H1 (cell line): ENCODE measurements at regions not wholly inside any gene's neighbourhood (a gene's known extent, or its start where the extent isn't known, plus 50 kb on each side); places are given as distances from the start of the nearest gene placed in this dataset.

Experiments used
- CTCF ChIA-PET: fragments of 300-600 bp; sonication (Branson Sonifier 250); formaldehyde crosslinking; loops from one replicate; lab custom pipeline; 2021; ENCODE audit not compliant: partially characterized antibody; lab: Charles Lee
- POLR2A ChIA-PET: fragments of 300-600 bp; sonication (Branson Sonifier 250); formaldehyde crosslinking; loops from one replicate; lab custom pipeline; 2021; ENCODE audit warnings: inconsistent platforms; ENCODE audit not compliant: partially characterized antibody; lab: Charles Lee
- DNase-seq, 2 experiments: peaks; one replicate each; pipeline versions ENCODE4 v3.0.0 to v3.0.0-alpha.2; 2010 to 2022; ENCODE audit warnings: low spot score in 2 of 2, low read depth in 1 of 2, mixed read lengths in 1 of 2
- FAIRE-seq: peaks from 2 replicates; lab custom pipeline; 2011; peaks lifted over from hg19 to GRCh38; lab: Jason Lieb, UNC
- H2AFZ ChIP-seq: 2 replicates; pipeline ENCODE4 v1.8.1; 2012; ENCODE audit warnings: low read length, inconsistent platforms
- H2AK5ac ChIP-seq: 2 replicates; pipeline ENCODE4 v1.6.1; 2013; ENCODE audit warnings: low read depth, low read length
- H2BK120ac ChIP-seq: replicated peaks from 2 replicates; pipeline ENCODE3; 2013; ENCODE audit warnings: low read depth, low read length, inconsistent platforms
- H2BK12ac ChIP-seq: 2 replicates; pipeline ENCODE4 v1.6.1; 2013; ENCODE audit warnings: low read depth, low read length
- H2BK15ac ChIP-seq: 2 replicates; pipeline ENCODE4 v1.6.1; 2013; ENCODE audit warnings: low read length
- H2BK20ac ChIP-seq: 2 replicates; pipeline ENCODE4 v1.6.1; 2013; ENCODE audit warnings: low read length
- H2BK5ac ChIP-seq: 2 replicates; pipeline ENCODE4 v1.6.1; 2013; ENCODE audit warnings: low read depth, low read length
- H3K14ac ChIP-seq: 2 replicates; pipeline ENCODE4 v1.6.1; 2013; ENCODE audit warnings: inconsistent platforms; ENCODE audit not compliant: insufficient read length
- H3K18ac ChIP-seq: 2 replicates; pipeline ENCODE4 v1.6.1; 2013; ENCODE audit warnings: low read length; ENCODE audit errors: extremely low read depth
- H3K23ac ChIP-seq: 2 replicates; pipeline ENCODE4 v1.6.1; 2013; ENCODE audit warnings: inconsistent platforms; ENCODE audit not compliant: insufficient read length
- H3K23me2 ChIP-seq: 2 replicates; pipeline ENCODE4 v1.6.1; 2013; ENCODE audit warnings: low read depth, low read length
- H3K27ac ChIP-seq: 2 replicates; pipeline ENCODE4 v1.6.1; 2011; ENCODE audit warnings: low read depth, low read length, inconsistent platforms
- H3K27me3 ChIP-seq, 4 experiments: replicated peaks in 1 of 4; 1 replicate in 1 of 4; 2 replicates in 3 of 4; pipeline versions ENCODE4 v1.6.1 to v1.8.1; 2011 to 2013; ENCODE audit warnings: low read length in 3 of 4, mild to moderate bottlenecking in 3 of 4, inconsistent platforms in 2 of 4, mixed read lengths in 2 of 4, moderate library complexity in 1 of 4; ENCODE audit not compliant: control insufficient read depth in 3 of 4, insufficient read depth in 3 of 4; ENCODE audit errors: extremely low read depth in 1 of 4
- H3K36me3 ChIP-seq, 4 experiments: 2 replicates each; pipeline versions ENCODE4 v1.6.1 to v1.8.1; 2011 to 2013; ENCODE audit warnings: mild to moderate bottlenecking in 4 of 4, low read length in 3 of 4, moderate library complexity in 2 of 4, control low read depth in 1 of 4, inconsistent platforms in 1 of 4; ENCODE audit not compliant: insufficient read depth in 4 of 4, control insufficient read depth in 2 of 4
- H3K4ac ChIP-seq: replicated peaks from 2 replicates; pipeline ENCODE3; 2013; ENCODE audit warnings: low read length, low read depth, mixed read lengths, inconsistent platforms; ENCODE audit not compliant: insufficient read length
- H3K4me1 ChIP-seq, 4 experiments: replicated peaks in 1 of 4; 1 replicate in 1 of 4; 2 replicates in 3 of 4; pipeline versions ENCODE4 v1.6.1 to v1.8.1; 2011 to 2013; ENCODE audit warnings: low read length in 3 of 4, inconsistent platforms in 2 of 4, mixed read lengths in 1 of 4; ENCODE audit not compliant: insufficient read depth in 4 of 4, control insufficient read depth in 3 of 4
- H3K4me2 ChIP-seq, 2 experiments: 2 replicates each; pipeline versions ENCODE4 v1.6.1 to v1.8.1; 2011 to 2013; ENCODE audit warnings: low read depth in 2 of 2, low read length in 2 of 2, control low read depth in 1 of 2, inconsistent platforms in 1 of 2, mild to moderate bottlenecking in 1 of 2; ENCODE audit not compliant: insufficient read depth in 1 of 2
- H3K4me3 ChIP-seq, 4 experiments: fragments of 200-600, 300-600 bp in 1 of 4; sonication (generic), shearing (Covaris generic), sonication (Bioruptor Twin) in 1 of 4; 2 replicates each; pipeline versions ENCODE4 v1.5.1 to v1.8.1; 2011 to 2016; ENCODE audit warnings: low read length in 4 of 4, low read depth in 3 of 4, control low read depth in 2 of 4, inconsistent platforms in 2 of 4, mild to moderate bottlenecking in 2 of 4, mixed read lengths in 1 of 4, moderate library complexity in 1 of 4; ENCODE audit not compliant: insufficient read depth in 2 of 4; ENCODE audit errors: extremely low read depth in 1 of 4
- H3K56ac ChIP-seq: replicated peaks from 2 replicates; pipeline ENCODE3; 2013; ENCODE audit warnings: low read depth, mild to moderate bottlenecking, mixed read lengths, low read length, inconsistent platforms; ENCODE audit not compliant: insufficient read length
- H3K79me1 ChIP-seq: 2 replicates; pipeline ENCODE4 v1.6.1; 2013; ENCODE audit warnings: low read depth, low read length, control low read depth
- H3K79me2 ChIP-seq, 2 experiments: 2 replicates each; pipeline versions ENCODE4 v1.6.1 to v1.8.1; 2012 to 2013; ENCODE audit warnings: low read length in 2 of 2, mild to moderate bottlenecking in 2 of 2, inconsistent platforms in 1 of 2; ENCODE audit not compliant: insufficient read depth in 2 of 2, control insufficient read depth in 1 of 2
- H3K9ac ChIP-seq, 4 experiments: replicated peaks in 1 of 4; 1 replicate in 1 of 4; 2 replicates in 3 of 4; pipeline versions ENCODE4 v1.6.1 to v1.8.1; 2011 to 2013; ENCODE audit warnings: low read depth in 3 of 4, low read length in 3 of 4, control low read depth in 2 of 4, mild to moderate bottlenecking in 2 of 4, moderate library complexity in 2 of 4, inconsistent platforms in 1 of 4; ENCODE audit errors: extremely low read depth in 1 of 4
- H3K9me3 ChIP-seq, 2 experiments: 2 replicates each; pipeline versions ENCODE4 v1.6.1 to v1.8.1; 2012 to 2013; ENCODE audit warnings: mild to moderate bottlenecking in 2 of 2, moderate library complexity in 2 of 2, control low read depth in 1 of 2, inconsistent platforms in 1 of 2, low read depth in 1 of 2, low read length in 1 of 2, mixed read lengths in 1 of 2; ENCODE audit not compliant: insufficient read depth in 2 of 2
- H4K20me1 ChIP-seq, 2 experiments: replicated peaks in 1 of 2; 2 replicates each; pipeline versions ENCODE3 to v1.8.1; 2011 to 2013; ENCODE audit warnings: inconsistent platforms in 2 of 2, low read length in 2 of 2, mild to moderate bottlenecking in 1 of 2; ENCODE audit not compliant: insufficient read depth in 2 of 2, control insufficient read depth in 1 of 2
- H4K5ac ChIP-seq: 2 replicates; pipeline ENCODE4 v1.6.1; 2013; ENCODE audit warnings: low read length, low read depth, mixed read lengths, inconsistent platforms; ENCODE audit not compliant: insufficient read length
- H4K8ac ChIP-seq: 2 replicates; pipeline ENCODE4 v1.8.0; 2013; ENCODE audit warnings: mild to moderate bottlenecking, moderate library complexity, low read length, inconsistent platforms; ENCODE audit not compliant: insufficient read depth; ENCODE audit errors: extremely low read depth
- H4K91ac ChIP-seq: replicated peaks from 2 replicates; pipeline ENCODE3; 2013; ENCODE audit warnings: low read length, mixed read lengths, inconsistent platforms; ENCODE audit not compliant: insufficient read length
- GABPA ChIP-seq: IDR thresholded peaks from 2 replicates; pipeline ENCODE4 v1.6.1; 2011; ENCODE audit warnings: mild to moderate bottlenecking, low read length, moderate library complexity, borderline replicate concordance; ENCODE audit not compliant: insufficient read depth
- NANOG ChIP-seq: IDR thresholded peaks from 2 replicates; pipeline ENCODE4 v1.6.1; 2011; ENCODE audit warnings: low read length, low read depth, mild to moderate bottlenecking, inconsistent platforms; ENCODE audit not compliant: insufficient read depth, poor library complexity, severe bottlenecking
- POLR2AphosphoS5 ChIP-seq: IDR thresholded peaks from 2 replicates; pipeline ENCODE4 v1.6.1; 2011; ENCODE audit warnings: low read depth, low read length
- RAD21 ChIP-seq, 2 experiments: IDR thresholded peaks in 1 of 2; conservative IDR thresholded peaks in 1 of 2; 2 replicates each; pipeline ENCODE4 v1.6.1; 2011; ENCODE audit warnings: low read depth in 2 of 2, low read length in 2 of 2, improper control_type of control experiment in 1 of 2, inconsistent platforms in 1 of 2, mild to moderate bottlenecking in 1 of 2, moderate library complexity in 1 of 2
- SIN3A ChIP-seq, 2 experiments: IDR thresholded peaks in 1 of 2; conservative IDR thresholded peaks in 1 of 2; 2 replicates each; pipeline ENCODE4 v1.6.1; 2011 to 2012; ENCODE audit warnings: low read length in 2 of 2, improper control_type of control experiment in 1 of 2, low read depth in 1 of 2, mild to moderate bottlenecking in 1 of 2
- SP1 ChIP-seq: IDR thresholded peaks from 2 replicates; pipeline ENCODE4 v1.6.1; 2011; ENCODE audit warnings: low read depth, low read length
- SRF ChIP-seq: IDR thresholded peaks from 2 replicates; pipeline ENCODE4 v1.6.1; 2011; ENCODE audit warnings: mild to moderate bottlenecking, low read depth, low read length, moderate library complexity
- TCF12 ChIP-seq: IDR thresholded peaks from 2 replicates; pipeline ENCODE4 v1.6.1; 2011; ENCODE audit warnings: low read depth, mild to moderate bottlenecking, low read length
- YY1 ChIP-seq: IDR thresholded peaks from 2 replicates; pipeline ENCODE4 v1.6.1; 2011; ENCODE audit warnings: low read depth, mild to moderate bottlenecking, low read length
- WGBS, 2 experiments: shearing (Covaris generic) in 1 of 2; methylation state at CpG; one replicate each; pipeline versions ENCODE4 v1.1.6 to v1.1.7; 2013 to 2015; ENCODE audit warnings: low lambda C conversion rate in 2 of 2, mixed read lengths in 2 of 2, inconsistent platforms in 1 of 2, low coverage in 1 of 2, missing lambda C conversion rate in 1 of 2; ENCODE audit not compliant: insufficient replicate concordance in 2 of 2, insufficient coverage in 1 of 2, insufficient read length in 1 of 2; ENCODE audit errors: extremely low coverage in 1 of 2, missing lambda C conversion rate in 1 of 2; 5-methylcytosine and 5-hydroxymethylcytosine counted together
- TF ChIP-seq, protein P1 (sequence below): IDR thresholded peaks from 2 replicates; pipeline ENCODE4 v1.6.1; 2011; ENCODE audit warnings: low read length, improper control_type of control experiment

GRCh38 chr7:24456526-24457218, 116.6 kb upstream of the PALS2 start:
- Histone ChIP-seq H2BK5ac (no peak overlapping the region), H3K9ac (no peak overlapping the region), H4K20me1 (no peaks in the 10 kb centered on the region), H3K4me3 (no peak overlapping the region), H2BK120ac (no peak overlapping the region), H3K9me3 (no peaks in the 10 kb centered on the region), H3K79me1 (no peaks in the 10 kb centered on the region), H4K91ac (no peak overlapping the region), H3K79me2 (no peaks in the 10 kb centered on the region), H2BK20ac (no peak overlapping the region), H2BK12ac (no peak overlapping the region), H4K5ac (no peak overlapping the region), H3K18ac (no peak overlapping the region), H3K4ac (no peak overlapping the region), H3K27ac (no peak overlapping the region), H3K23ac (no peak overlapping the region), H2AFZ (0 out of 2 replicates have a peak overlapping the region, but pooled peaks have one; percentile 3), H2BK15ac (no peak overlapping the region), H3K4me1 (no peaks in the 10 kb centered on the region), H3K36me3 (no peaks in the 10 kb centered on the region), H2AK5ac (no peak overlapping the region), H3K23me2 (no peaks in the 10 kb centered on the region), H3K56ac (no peak overlapping the region), H4K8ac (no peak overlapping the region), H3K14ac (no peak overlapping the region), H3K4me2 (no peak overlapping the region), H3K27me3 (no peaks in the 10 kb centered on the region; a peak in 1 of 7 replicates)
- ChIA-PET POLR2A (interaction anchor here (1.8 kb wide), 1 partner anchor 51 kb away, joined by 4 read pairs; no protein-coding TSS in a partner anchor), CTCF (interaction anchor here (1.1 to 1.9 kb wide), 2 partner anchors 20 to 166 kb away, joined by 4 to 6 read pairs; no protein-coding TSS in a partner anchor)
- FAIRE-seq = no peak
- 98% methylated on average over 4 of the region's 4 CpGs; no CpG with 5 or more reads in 1 of the 2 experiments for WGBS, 2 experiments
- DNase-seq = no peak
- TF ChIP-seq POLR2AphosphoS5 (no peak), YY1 (no peak), SRF (no peak), SIN3A (conservative IDR thresholded peaks at IDR 0.05 in 1 of 2, IDR thresholded peaks at IDR 0.05 in 1 of 2; ENCODE audit: low read depth in 1 of 2, low read length in 2 of 2) (no peak), SP1 (no peak), GABPA (no peak), TCF12 (no peak), NANOG (no peak), RAD21 (IDR thresholded peaks at IDR 0.05 in 1 of 2, conservative IDR thresholded peaks at IDR 0.05 in 1 of 2; ENCODE audit: low read depth in 2 of 2, low read length in 2 of 2) (no peak)
- TF ChIP-seq, protein P1, sequence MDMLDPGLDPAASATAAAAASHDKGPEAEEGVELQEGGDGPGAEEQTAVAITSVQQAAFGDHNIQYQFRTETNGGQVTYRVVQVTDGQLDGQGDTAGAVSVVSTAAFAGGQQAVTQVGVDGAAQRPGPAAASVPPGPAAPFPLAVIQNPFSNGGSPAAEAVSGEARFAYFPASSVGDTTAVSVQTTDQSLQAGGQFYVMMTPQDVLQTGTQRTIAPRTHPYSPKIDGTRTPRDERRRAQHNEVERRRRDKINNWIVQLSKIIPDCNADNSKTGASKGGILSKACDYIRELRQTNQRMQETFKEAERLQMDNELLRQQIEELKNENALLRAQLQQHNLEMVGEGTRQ = no peak
